IMR-90 (cell line): ENCODE measurements at regions not wholly inside any gene's neighbourhood (a gene's known extent, or its start where the extent isn't known, plus 50 kb on each side); places are given as distances from the start of the nearest gene placed in this dataset.
A peak's percentile ranks its signal among the peaks of the same experiment; 100 is the strongest.

Experiments used
- ATAC-seq: fragments of 200-7000 bp; cut with Tn5 transposase; 2 replicates; pipeline ENCODE4 v1.9.1; 2020; ENCODE audit warnings: low read depth, mild to moderate bottlenecking, moderate library complexity
- BruUV-seq: library from RNA; stranded (reverse); fragments of 400-500 nt; replicated peaks from 2 replicates; lab custom pipeline; 2021; lab: Mats Ljungman, UMichigan
- CTCF ChIA-PET: fragments of 300-600 bp; formaldehyde crosslinking; extraction: SDS; loops from one replicate; lab custom pipeline; 2021; ENCODE audit warnings: antibody characterized with exemption; lab: Yijun Ruan, JAX
- POLR2A ChIA-PET: fragments of 300-600 bp; sonication (Branson Sonifier 250); formaldehyde crosslinking; loops from one replicate; lab custom pipeline; 2022; ENCODE audit warnings: antibody characterized with exemption; ENCODE audit not compliant: unreplicated experiment; lab: Charles Lee
- DNase-seq: peaks from one replicate; pipeline ENCODE4 v3.0.0; 2013
- H2AFZ ChIP-seq: replicated peaks from 2 replicates; pipeline ENCODE3; 2013; ENCODE audit warnings: low read length, mild to moderate bottlenecking; ENCODE audit not compliant: poor library complexity
- H2AK5ac ChIP-seq: 2 replicates; pipeline ENCODE4 v1.6.1; 2013; ENCODE audit warnings: low read depth, low read length, inconsistent platforms
- H2AK9ac ChIP-seq: replicated peaks from 2 replicates; pipeline ENCODE3; 2013; ENCODE audit warnings: mild to moderate bottlenecking, low read depth, low read length, moderate library complexity; ENCODE audit not compliant: poor library complexity
- H2BK120ac ChIP-seq: 2 replicates; pipeline ENCODE4 v1.6.1; 2013; ENCODE audit warnings: low read depth, low read length, inconsistent platforms
- H2BK15ac ChIP-seq: 3 replicates; pipeline ENCODE4 v1.6.1; 2013; ENCODE audit warnings: low read depth, low read length, inconsistent platforms
- H2BK20ac ChIP-seq: 2 replicates; pipeline ENCODE4 v1.6.1; 2013; ENCODE audit warnings: low read depth, mild to moderate bottlenecking, inconsistent platforms, low read length, moderate library complexity
- H2BK5ac ChIP-seq: 2 replicates; pipeline ENCODE4 v1.6.1; 2013; ENCODE audit warnings: mild to moderate bottlenecking, low read depth, low read length, inconsistent platforms; ENCODE audit not compliant: poor library complexity, severe bottlenecking
- H3K14ac ChIP-seq: replicated peaks from 2 replicates; pipeline ENCODE4 v1.6.1; 2013; ENCODE audit warnings: low read depth, low read length, inconsistent platforms
- H3K18ac ChIP-seq: 2 replicates; pipeline ENCODE4 v1.6.1; 2013; ENCODE audit warnings: low read depth, low read length, control low read depth
- H3K23ac ChIP-seq: 2 replicates; pipeline ENCODE4 v1.6.1; 2013; ENCODE audit warnings: low read depth, low read length, inconsistent platforms
- H3K27ac ChIP-seq: 2 replicates; pipeline ENCODE4 v1.5.1; 2013; ENCODE audit warnings: mild to moderate bottlenecking, control low read depth, low read length; ENCODE audit not compliant: insufficient read depth
- H3K27me3 ChIP-seq: 2 replicates; pipeline ENCODE4 v1.6.1; 2013; ENCODE audit warnings: low read length; ENCODE audit not compliant: control insufficient read depth, insufficient read depth
- H3K36me3 ChIP-seq: 2 replicates; pipeline ENCODE4 v1.6.1; 2013; ENCODE audit warnings: low read length, mixed read lengths; ENCODE audit not compliant: control insufficient read depth, insufficient read depth
- H3K4ac ChIP-seq: 2 replicates; pipeline ENCODE4 v1.6.1; 2013; ENCODE audit warnings: low read depth, low read length, inconsistent platforms
- H3K4me1 ChIP-seq: 2 replicates; pipeline ENCODE4 v1.6.1; 2013; ENCODE audit warnings: low read length, mixed read lengths; ENCODE audit not compliant: control insufficient read depth, insufficient read depth
- H3K4me2 ChIP-seq: 2 replicates; pipeline ENCODE4 v1.6.1; 2013; ENCODE audit warnings: low read depth, mild to moderate bottlenecking, control low read depth, low read length, moderate library complexity
- H3K4me3 ChIP-seq: 2 replicates; pipeline ENCODE4 v1.5.1; 2013; ENCODE audit warnings: low read depth, mild to moderate bottlenecking, control low read depth, low read length, moderate library complexity; ENCODE audit not compliant: insufficient read depth
- H3K56ac ChIP-seq: 2 replicates; pipeline ENCODE4 v1.6.1; 2013; ENCODE audit warnings: low read length, inconsistent platforms; ENCODE audit not compliant: insufficient read depth; ENCODE audit errors: extremely low read depth
- H3K79me1 ChIP-seq, 2 experiments: 2 replicates each; pipeline ENCODE4 v1.6.1; 2013; ENCODE audit warnings: low read length in 2 of 2, inconsistent platforms in 1 of 2, low read depth in 1 of 2
- H3K9ac ChIP-seq: 2 replicates; pipeline ENCODE4 v1.6.1; 2013; ENCODE audit warnings: low read depth, low read length, control low read depth
- H3K9me1 ChIP-seq: 2 replicates; pipeline ENCODE4 v1.6.1; 2013; ENCODE audit warnings: low read length, inconsistent platforms; ENCODE audit not compliant: insufficient read depth
- H3K9me3 ChIP-seq: 2 replicates; pipeline ENCODE4 v1.6.1; 2013; ENCODE audit warnings: low read length; ENCODE audit not compliant: control insufficient read depth, insufficient read depth
- H4K20me1 ChIP-seq: 2 replicates; pipeline ENCODE4 v1.6.1; 2013; ENCODE audit warnings: low read length, inconsistent platforms; ENCODE audit not compliant: insufficient read depth
- H4K5ac ChIP-seq: 2 replicates; pipeline ENCODE4 v1.6.1; 2013; ENCODE audit warnings: mild to moderate bottlenecking, low read depth, low read length, control low read depth
- H4K8ac ChIP-seq, 2 experiments: 2 replicates each; pipeline ENCODE4 v1.6.1; 2013; ENCODE audit warnings: low read depth in 2 of 2, low read length in 2 of 2, control low read depth in 1 of 2, inconsistent platforms in 1 of 2
- H4K91ac ChIP-seq: 2 replicates; pipeline ENCODE4 v1.6.1; 2013; ENCODE audit warnings: low read depth, low read length, inconsistent platforms; ENCODE audit not compliant: insufficient read depth
- MAFK ChIP-seq: IDR thresholded peaks from 2 replicates; pipeline ENCODE4 v1.6.1; 2012; ENCODE audit warnings: low read depth, low read length, improper control_type of control experiment
- WGBS, 2 experiments: methylation state at CpG; one replicate each; pipeline versions ENCODE4 v1.1.5 to v1.1.7; 2013; ENCODE audit warnings: missing lambda C conversion rate in 2 of 2; ENCODE audit not compliant: insufficient read length in 1 of 2; ENCODE audit errors: extremely low coverage in 2 of 2; 5-methylcytosine and 5-hydroxymethylcytosine counted together
- dilution Hi-C: fragments of 300-500 bp; cut with HindIII; formaldehyde crosslinking; loops from one replicate; pipeline ENCODE4 v1.14.3; 2018; ENCODE audit warnings: low sequenced_read_pairs; ENCODE audit not compliant: unreplicated experiment
- in situ Hi-C: fragments of 300-500 bp; cut with MboI; formaldehyde crosslinking; loops from 3 replicates; pipeline ENCODE4 v1.14.3; 2019; ENCODE audit warnings: low sequenced_read_pairs, inconsistent platforms, mixed read lengths
- intact Hi-C: fragments of 100-400 bp; cut with micrococcal nuclease; formaldehyde crosslinking; loops from 2 replicates; pipeline ENCODE4 v1.10.0; 2022

GRCh38 chr5:32520356-32520755 lies 65.0 kb upstream of the SUB1 start:
- Histone ChIP-seq H3K4me1 (peaks cover 7% of the 10 kb centered on the region), H2BK20ac (peak overlapping the region; percentile 71; the same call in 1 of the 2 replicates), H3K4me2 (peak overlapping the region; percentile 89), H3K56ac (no peak overlapping the region), H4K5ac (peak overlapping the region; percentile 99), H3K18ac (peak overlapping the region; percentile 98; the same call in 1 of the 2 replicates), H2AK5ac (no peak overlapping the region), H4K91ac (no peak overlapping the region), H4K8ac (no peak overlapping the region), H3K27me3 (no peaks in the 10 kb centered on the region; the same call in 1 of the 2 replicates), H3K14ac (no peak overlapping the region), H3K79me1 (no peaks in the 10 kb centered on the region), H3K23ac (no peak overlapping the region), H2AFZ (no peak overlapping the region), H2BK120ac (no peak overlapping the region), H2BK5ac (no peak overlapping the region), H3K27ac (peak overlapping the region; percentile 91; the same call in 1 of the 2 replicates), H4K20me1 (no peaks in the 10 kb centered on the region), H2AK9ac (no peak overlapping the region), H3K36me3 (no peaks in the 10 kb centered on the region), H3K9me3 (no peaks in the 10 kb centered on the region), H3K4ac (0 out of 2 replicates have a peak overlapping the region, but pooled peaks have one; percentile 63), H3K9ac (no peak overlapping the region), H3K4me3 (no peak overlapping the region), H3K9me1 (no peaks in the 10 kb centered on the region), H2BK15ac (no peak overlapping the region)
- BruUV-seq: no TSS peak
- DNase-seq (peak; percentile 58), ATAC-seq (peak; percentile 85)
- intact Hi-C loops (no loop called here), dilution Hi-C loops (no loop called here), in situ Hi-C loops (no loop called here)
- ChIA-PET CTCF (no interaction called here), POLR2A (no interaction called here)
- no CpG with 5 or more reads among the region's 5 CpGs for WGBS, 2 experiments
- TF ChIP-seq MAFK: no peak
